HG02571 (cell line): ENCODE measurements at regions not wholly inside any gene's neighbourhood (a gene's known extent, or its start where the extent isn't known, plus 50 kb on each side); places are given as distances from the start of the nearest gene placed in this dataset.

ENCODE experiments used
- ATAC-seq: cut with Tn5 transposase; IDR thresholded peaks from one replicate; pipeline ENCODE4 v1.9.1; 2021; ENCODE audit warnings: mild to moderate bottlenecking, moderate library complexity; ENCODE audit not compliant: unreplicated experiment

- ATAC-seq, result no peak
These were observed 412.5 kb upstream of the OR4E1 start for GRCh38 chr14:22086131-22086530.

- no peak for ATAC-seq
These were observed 411.0 kb upstream of the OR4E1 start for GRCh38 chr14:22084393-22085281.

DNA sequence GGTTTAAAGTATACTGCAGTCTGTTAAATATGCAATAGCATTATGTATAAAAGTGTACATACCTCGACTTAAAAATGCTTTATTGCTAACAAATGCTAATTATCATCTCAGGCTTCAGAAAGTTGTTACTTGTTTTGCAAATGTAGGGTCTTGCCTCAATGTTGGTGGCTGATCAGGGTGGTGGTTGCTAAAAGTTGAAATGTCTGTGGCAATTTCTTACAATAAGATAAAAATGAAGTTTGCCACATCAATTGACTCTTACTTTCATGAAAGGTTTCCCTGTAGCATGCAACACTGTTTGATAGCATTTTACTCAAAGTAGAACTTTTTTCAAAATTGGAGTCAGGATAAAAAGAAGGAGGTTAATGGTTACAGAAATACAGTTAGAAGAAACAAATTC lies 407.7 kb upstream of the OR4E1 start:
- ATAC-seq, result no peak

GRCh38 chr14:22079766-22080165 lies 406.1 kb upstream of the OR4E1 start:
- no peak for ATAC-seq

- no peak for ATAC-seq
These were observed 400.2 kb upstream of the OR4E1 start for GRCh38 chr14:22073801-22074200.

- ATAC-seq, result peak; percentile 87
These were observed 397.4 kb upstream of the OR4E1 start for GRCh38 chr14:22071006-22071405.

- peak; percentile 58 for ATAC-seq
These were observed 396.7 kb upstream of the OR4E1 start for GRCh38 chr14:22070119-22070982.

DNA sequence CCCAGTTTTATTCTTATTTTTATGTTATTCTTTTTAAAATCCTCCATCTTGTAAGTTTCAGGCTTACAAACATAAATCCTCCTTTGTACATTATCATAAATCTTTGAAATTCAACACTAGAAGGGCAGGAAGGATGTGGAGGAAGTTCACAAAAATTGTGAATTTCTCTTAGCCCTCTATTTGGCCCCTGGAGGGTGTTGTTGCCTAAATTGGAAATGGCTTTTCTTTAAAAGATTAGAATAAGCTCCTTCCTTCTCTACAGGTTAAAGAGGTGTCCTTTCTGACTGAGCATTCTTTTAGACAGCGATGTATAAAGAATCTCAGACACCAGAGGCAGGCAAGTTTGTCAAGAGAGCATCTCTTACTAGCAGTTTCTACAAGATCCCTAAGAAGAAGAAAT lies 391.7 kb upstream of the OR4E1 start:
- no peak for ATAC-seq

- ATAC-seq, result no peak
These were observed 385.6 kb upstream of the OR4E1 start for GRCh38 chr14:22059201-22059600.

- no peak for ATAC-seq
These were observed 379.2 kb upstream of the OR4E1 start for GRCh38 chr14:22052795-22053194.

GRCh38 chr14:22047115-22047514 lies 373.5 kb upstream of the OR4E1 start:
- no peak for ATAC-seq

GRCh38 chr14:22046063-22046462 lies 372.4 kb upstream of the OR4E1 start:
- ATAC-seq, result no peak

- ATAC-seq, result no peak
These were observed 370.6 kb upstream of the OR4E1 start for GRCh38 chr14:22044193-22044592.

DNA sequence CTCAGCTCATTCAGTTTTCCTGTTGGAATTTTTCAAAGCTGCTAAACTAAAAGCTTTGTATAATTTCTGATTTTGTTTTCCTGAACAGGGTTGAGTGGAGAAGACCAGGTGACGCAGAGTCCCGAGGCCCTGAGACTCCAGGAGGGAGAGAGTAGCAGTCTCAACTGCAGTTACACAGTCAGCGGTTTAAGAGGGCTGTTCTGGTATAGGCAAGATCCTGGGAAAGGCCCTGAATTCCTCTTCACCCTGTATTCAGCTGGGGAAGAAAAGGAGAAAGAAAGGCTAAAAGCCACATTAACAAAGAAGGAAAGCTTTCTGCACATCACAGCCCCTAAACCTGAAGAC lies 367.1 kb upstream of the OR4E1 start:
- ATAC-seq, result no peak

GRCh38 chr14:22039938-22040780 lies 366.5 kb upstream of the OR4E1 start:
- no peak for ATAC-seq

DNA sequence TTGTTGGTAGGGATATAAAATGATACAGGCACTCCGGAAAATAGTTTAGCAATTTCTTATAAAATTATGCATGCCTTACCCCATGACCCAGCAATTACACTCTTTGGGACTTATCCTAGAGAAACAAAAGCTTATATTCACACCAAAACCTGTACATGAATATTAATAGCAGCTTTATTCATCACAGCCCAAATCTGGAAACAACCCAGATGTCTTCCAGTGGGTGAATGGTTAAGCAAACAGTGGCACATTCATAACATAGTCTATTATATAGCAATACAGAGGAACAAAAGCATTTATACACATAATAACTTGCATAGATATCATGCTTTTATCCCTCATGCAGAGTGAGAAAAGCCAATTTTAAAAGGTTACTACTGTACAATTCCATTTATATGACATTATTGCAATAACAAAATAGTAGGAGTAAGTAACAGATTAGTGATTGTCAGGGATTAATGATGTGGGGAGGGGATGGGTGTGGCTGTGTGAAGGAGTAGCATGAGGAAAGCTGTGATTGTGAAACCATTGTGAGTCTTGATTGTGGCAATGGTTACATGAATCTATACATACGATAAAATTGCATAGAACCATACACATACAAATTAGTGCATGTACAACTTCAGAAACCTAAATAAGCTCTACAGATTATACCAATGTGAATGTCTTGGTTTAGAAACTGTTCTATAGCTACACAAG lies 363.1 kb upstream of the OR4E1 start:
- no peak for ATAC-seq

- no peak for ATAC-seq
These were observed 352.9 kb upstream of the OR4E1 start for GRCh38 chr14:22026527-22026926.

- ATAC-seq, result no peak
These were observed 352.3 kb upstream of the OR4E1 start for GRCh38 chr14:22025879-22026278.

DNA sequence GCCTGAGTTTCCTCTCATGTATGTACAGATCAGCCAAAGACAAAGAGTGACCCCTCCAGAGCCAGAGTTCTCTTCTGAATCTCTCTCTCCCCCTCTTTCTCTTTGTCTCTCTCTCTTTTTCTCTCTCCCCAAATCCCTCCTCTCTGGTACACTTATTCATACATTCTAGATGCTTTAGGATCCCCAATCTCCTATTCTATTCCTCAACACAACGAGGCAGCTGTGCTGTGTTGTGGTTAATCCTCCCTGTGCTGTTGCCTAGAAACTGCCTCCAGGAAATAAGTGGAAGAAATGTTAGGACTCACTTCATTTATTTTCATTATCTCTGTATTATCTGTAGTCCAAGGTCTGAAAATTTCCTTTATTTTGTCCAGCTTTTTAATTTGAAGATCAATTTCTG lies 350.5 kb upstream of the OR4E1 start:
- no peak for ATAC-seq

DNA sequence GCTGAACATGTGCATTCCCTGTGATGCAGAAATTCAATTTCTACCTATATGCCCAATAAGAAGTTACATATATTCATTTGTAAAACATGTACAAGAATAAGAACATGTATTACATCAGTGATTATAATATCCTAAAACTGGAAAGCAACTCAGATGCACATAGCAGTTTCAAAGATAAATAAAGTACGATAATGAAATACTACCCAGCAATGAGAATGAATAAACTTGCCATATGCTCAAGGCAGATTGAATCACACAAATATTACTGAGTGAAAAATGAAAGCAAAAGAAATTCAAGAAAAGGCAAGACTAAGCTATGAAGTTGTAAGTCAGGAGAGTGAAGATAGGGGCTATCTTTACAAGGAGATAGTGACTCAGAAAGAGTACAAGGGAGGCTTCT lies 345.3 kb upstream of the OR4E1 start:
- no peak for ATAC-seq

GRCh38 chr14:22012452-22012851 lies 338.8 kb upstream of the OR4E1 start:
- ATAC-seq, result no peak
